SK-N-SH (cell line): ENCODE measurements at regions not wholly inside any gene's neighbourhood (a gene's known extent, or its start where the extent isn't known, plus 50 kb on each side); places are given as distances from the start of the nearest gene placed in this dataset.

Experiments
- CTCF ChIA-PET: fragments of 300-600, 350-600 bp; formaldehyde crosslinking; extraction: SDS; loops from one replicate; lab custom pipeline; 2021; lab: Yijun Ruan, JAX
- POLR2A ChIA-PET: fragments of 350-600 bp; sonication (Branson Sonifier 250); formaldehyde crosslinking; extraction: SDS; loops from one replicate; lab custom pipeline; 2020; ENCODE audit warnings: antibody characterized with exemption, inconsistent platforms; lab: Yijun Ruan, JAX
- DNase-seq: peaks from one replicate; pipeline ENCODE4 v3.0.0; 2012
- H2AFZ ChIP-seq: fragments of 200-600 bp; sonication (generic); 2 replicates; pipeline ENCODE4 v1.8.1; 2016; ENCODE audit warnings: antibody characterized with exemption, mild to moderate bottlenecking, low read depth
- H3F3A ChIP-seq: fragments of 200-600 bp; sonication (generic); replicated peaks from 2 replicates; pipeline ENCODE3; 2016; ENCODE audit warnings: antibody characterized with exemption, mild to moderate bottlenecking; ENCODE audit not compliant: insufficient read depth
- H3K27ac ChIP-seq, 2 experiments: fragments of 200-500 bp in 1 of 2; fragments of 200-600 bp in 1 of 2; sonication (Bioruptor generic) in 1 of 2; sonication (generic), shearing (Covaris generic) in 1 of 2; 2 replicates each; pipeline versions ENCODE4 v1.5.1 to v1.6.1; 2014 to 2016; ENCODE audit warnings: low read depth in 2 of 2, inconsistent platforms in 1 of 2, low read length in 1 of 2, mild to moderate bottlenecking in 1 of 2, mixed read lengths in 1 of 2
- H3K27me3 ChIP-seq: fragments of 200-600 bp; sonication (generic), shearing (Covaris generic); 2 replicates; pipeline ENCODE4 v1.6.1; 2016; ENCODE audit warnings: mixed run types; ENCODE audit not compliant: insufficient read depth
- H3K36me3 ChIP-seq, 2 experiments: fragments of 200-500 bp in 1 of 2; fragments of 200-600 bp in 1 of 2; sonication (Bioruptor generic) in 1 of 2; sonication (generic) in 1 of 2; replicated peaks in 1 of 2; 2 replicates each; pipeline versions ENCODE3 to v1.5.1; 2014 to 2016; ENCODE audit warnings: low read length in 1 of 2, mild to moderate bottlenecking in 1 of 2; ENCODE audit not compliant: insufficient read depth in 2 of 2, control insufficient read depth in 1 of 2
- H3K4me1 ChIP-seq, 2 experiments: fragments of 200-500 bp in 1 of 2; fragments of 200-600 bp in 1 of 2; sonication (Bioruptor generic) in 1 of 2; sonication (generic), shearing (Covaris generic) in 1 of 2; 2 replicates each; pipeline versions ENCODE4 v1.5.1 to v1.6.1; 2014 to 2016; ENCODE audit warnings: low read depth in 1 of 2, low read length in 1 of 2, mixed run types in 1 of 2; ENCODE audit not compliant: insufficient read depth in 2 of 2, control insufficient read depth in 1 of 2
- H3K4me2 ChIP-seq: fragments of 200-600 bp; sonication (generic), shearing (Covaris generic); 2 replicates; pipeline ENCODE4 v1.6.1; 2017; ENCODE audit warnings: mixed run types
- H3K4me3 ChIP-seq, 2 experiments: fragments of 200-500 bp in 1 of 2; fragments of 200-600 bp in 1 of 2; sonication (Bioruptor generic) in 1 of 2; sonication (generic), shearing (Covaris generic) in 1 of 2; 2 replicates each; pipeline versions ENCODE4 v1.5.1 to v1.8.1; 2014 to 2016; ENCODE audit warnings: low read depth in 2 of 2, inconsistent platforms in 1 of 2, low read length in 1 of 2, mild to moderate bottlenecking in 1 of 2, mixed read lengths in 1 of 2, moderate library complexity in 1 of 2
- H3K79me2 ChIP-seq: fragments of 200-600 bp; sonication (generic); 2 replicates; pipeline ENCODE4 v1.8.1; 2017; ENCODE audit warnings: mild to moderate bottlenecking; ENCODE audit not compliant: insufficient read depth
- H3K9ac ChIP-seq: fragments of 200-600 bp; sonication (generic); 2 replicates; pipeline ENCODE4 v1.6.1; 2017; ENCODE audit warnings: mixed run types
- H3K9me2 ChIP-seq: fragments of 200-600 bp; sonication (generic); 2 replicates; pipeline ENCODE4 v1.6.1; 2017; ENCODE audit warnings: mixed run types
- H3K9me3 ChIP-seq: fragments of 200-600 bp; sonication (generic); 2 replicates; pipeline ENCODE4 v1.6.1; 2017; ENCODE audit warnings: mixed run types, mild to moderate bottlenecking, moderate library complexity
- H4K20me1 ChIP-seq: fragments of 200-600 bp; sonication (generic); 2 replicates; pipeline ENCODE4 v1.6.1; 2017; ENCODE audit warnings: mild to moderate bottlenecking, mixed run types; ENCODE audit not compliant: insufficient read depth
- EP300 ChIP-seq, 2 experiments: IDR thresholded peaks; 2 replicates each; pipeline versions ENCODE4 v1.4.0 to v1.6.1; 2012; ENCODE audit warnings: borderline replicate concordance in 1 of 2, low read depth in 1 of 2, low read length in 1 of 2
- FOSL2 ChIP-seq: IDR thresholded peaks from 2 replicates; pipeline ENCODE4 v1.4.0; 2012; ENCODE audit warnings: low read depth, mild to moderate bottlenecking, moderate library complexity, borderline replicate concordance
- FOXJ3 ChIP-seq: sonication (generic); formaldehyde crosslinking; IDR thresholded peaks from 2 replicates; pipeline ENCODE4 v1.5.1; 2020; ENCODE audit warnings: mild to moderate bottlenecking, missing genetic modification reagents
- FOXM1 ChIP-seq: IDR thresholded peaks from 2 replicates; pipeline ENCODE4 v1.4.0; 2012; ENCODE audit warnings: low read depth, mild to moderate bottlenecking
- GATA2 ChIP-seq: sonication (generic); formaldehyde crosslinking; IDR thresholded peaks from 2 replicates; pipeline ENCODE4 v1.5.0; 2020; ENCODE audit warnings: mild to moderate bottlenecking, missing genetic modification reagents
- JUND ChIP-seq: IDR thresholded peaks from 2 replicates; pipeline ENCODE4 v1.4.0; 2012
- MEF2A ChIP-seq: IDR thresholded peaks from 2 replicates; pipeline ENCODE4 v1.4.0; 2012; ENCODE audit warnings: low read depth, borderline replicate concordance
- MXI1 ChIP-seq: IDR thresholded peaks from 2 replicates; pipeline ENCODE4 v1.6.1; 2012; ENCODE audit warnings: mild to moderate bottlenecking, low read depth, low read length, improper control_type of control experiment
- NFIC ChIP-seq: IDR thresholded peaks from 2 replicates; pipeline ENCODE4 v1.4.0; 2012; ENCODE audit warnings: borderline replicate concordance
- NRF1 ChIP-seq: IDR thresholded peaks from 2 replicates; pipeline ENCODE4 v1.6.1; 2012; ENCODE audit warnings: low read depth, mild to moderate bottlenecking, low read length
- RXRA ChIP-seq: IDR thresholded peaks from 2 replicates; pipeline ENCODE4 v1.4.0; 2012; ENCODE audit warnings: low read depth, mild to moderate bottlenecking, borderline replicate concordance
- SIN3A ChIP-seq: IDR thresholded peaks from 2 replicates; pipeline ENCODE4 v1.6.1; 2012; ENCODE audit warnings: low read depth, mild to moderate bottlenecking, low read length, moderate library complexity, borderline replicate concordance
- TAF1 ChIP-seq: IDR thresholded peaks from 2 replicates; pipeline ENCODE4 v1.6.1; 2012; ENCODE audit warnings: low read depth, mild to moderate bottlenecking, low read length, moderate library complexity, borderline replicate concordance
- TCF12 ChIP-seq: IDR thresholded peaks from 2 replicates; pipeline ENCODE4 v1.4.0; 2012
- USF1 ChIP-seq: IDR thresholded peaks from 2 replicates; pipeline ENCODE4 v1.4.0; 2012; ENCODE audit warnings: low read depth, borderline replicate concordance
- USF2 ChIP-seq: fragments of 150-350 bp; IDR thresholded peaks from 2 replicates; pipeline ENCODE4 v1.6.1; 2017; ENCODE audit warnings: antibody characterized with exemption, low read length, low read depth, borderline replicate concordance
- YY1 ChIP-seq: IDR thresholded peaks from 2 replicates; pipeline ENCODE4 v1.4.0; 2012; ENCODE audit warnings: low read depth, mild to moderate bottlenecking
- WGBS: methylation state at CpG from one replicate; pipeline ENCODE4 v1.1.6; 2017; ENCODE audit warnings: low lambda C conversion rate; 5-methylcytosine and 5-hydroxymethylcytosine counted together
- TF ChIP-seq, protein P1 (sequence below): IDR thresholded peaks from 2 replicates; pipeline ENCODE4 v1.4.0; 2012; ENCODE audit warnings: low read depth
- TF ChIP-seq, protein P2 (sequence below): fragments of 150-350 bp; IDR thresholded peaks from 2 replicates; pipeline ENCODE4 v1.6.1; 2016; ENCODE audit warnings: mild to moderate bottlenecking, low read depth, low read length
- TF ChIP-seq, protein P3 (sequence below): IDR thresholded peaks from 2 replicates; pipeline ENCODE4 v1.6.1; 2012; ENCODE audit warnings: mild to moderate bottlenecking, low read depth, low read length, moderate library complexity

DNA sequence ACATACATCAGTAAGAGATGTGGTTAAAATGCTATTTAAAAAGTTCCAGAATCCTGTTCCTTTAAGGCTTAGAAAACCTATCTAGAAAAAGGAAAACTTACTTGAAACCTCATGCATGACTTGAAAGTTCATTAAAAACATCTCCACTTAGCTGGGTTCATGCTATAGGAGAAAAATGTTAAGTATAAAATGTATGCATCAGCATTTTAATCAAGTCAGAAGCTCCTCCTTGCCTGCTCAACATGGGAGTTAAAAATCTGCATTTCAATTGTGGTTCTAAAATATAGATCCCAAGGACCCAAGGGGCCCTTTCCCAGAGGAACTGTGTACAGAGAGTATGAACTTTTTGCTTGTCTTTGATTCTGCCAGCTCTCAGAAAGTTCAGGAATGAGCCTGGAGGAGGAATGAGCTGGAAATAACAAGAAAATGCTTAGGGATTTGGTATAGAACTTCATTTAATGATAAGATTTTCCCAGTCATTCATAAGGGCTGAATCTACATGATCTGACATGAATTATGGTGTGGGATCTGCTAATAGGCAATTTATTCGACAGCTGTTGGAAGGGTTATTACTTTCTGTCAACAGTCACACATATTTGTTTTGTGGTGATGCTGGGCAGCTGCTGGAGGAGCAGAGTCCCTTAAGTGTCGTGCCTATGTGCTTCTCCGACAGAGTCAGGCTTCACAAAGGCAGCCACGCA is 85.6 kb upstream of the MTPN start:
- Histone ChIP-seq H3K4me3 (no peak overlapping the region), H3K4me2 (no peak overlapping the region), H3F3A (no peaks in the 10 kb centered on the region), H3K4me1 (peaks cover 2 to 4% of the 10 kb centered on the region in 2 experiments; a peak in 2 of 4 replicates), H3K9ac (no peak overlapping the region), H3K36me3 (no peaks in the 10 kb centered on the region)
- WGBS: 32% methylated on average over 4 of the region's 4 CpGs
- DNase-seq: no peak
- TF ChIP-seq, protein P1, sequence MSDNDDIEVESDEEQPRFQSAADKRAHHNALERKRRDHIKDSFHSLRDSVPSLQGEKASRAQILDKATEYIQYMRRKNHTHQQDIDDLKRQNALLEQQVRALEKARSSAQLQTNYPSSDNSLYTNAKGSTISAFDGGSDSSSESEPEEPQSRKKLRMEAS: no peak
- TF ChIP-seq TAF1 (no peak), GATA2 (CRISPR knock-in tag) (no peak), JUND (no peak), USF2 (no peak), MXI1 (no peak), TCF12 (no peak), USF1 (no peak), NRF1 (no peak), FOXM1 (no peak), FOSL2 (no peak), EP300 (IDR thresholded peaks at IDR 0.05; ENCODE audit: borderline replicate concordance in 1 of 2, low read depth in 1 of 2, low read length in 1 of 2) (no peak), FOXJ3 (CRISPR knock-in tag) (no peak), SIN3A (no peak), YY1 (no peak), NFIC (no peak), MEF2A (no peak), RXRA (no peak)
- TF ChIP-seq, protein P2, sequence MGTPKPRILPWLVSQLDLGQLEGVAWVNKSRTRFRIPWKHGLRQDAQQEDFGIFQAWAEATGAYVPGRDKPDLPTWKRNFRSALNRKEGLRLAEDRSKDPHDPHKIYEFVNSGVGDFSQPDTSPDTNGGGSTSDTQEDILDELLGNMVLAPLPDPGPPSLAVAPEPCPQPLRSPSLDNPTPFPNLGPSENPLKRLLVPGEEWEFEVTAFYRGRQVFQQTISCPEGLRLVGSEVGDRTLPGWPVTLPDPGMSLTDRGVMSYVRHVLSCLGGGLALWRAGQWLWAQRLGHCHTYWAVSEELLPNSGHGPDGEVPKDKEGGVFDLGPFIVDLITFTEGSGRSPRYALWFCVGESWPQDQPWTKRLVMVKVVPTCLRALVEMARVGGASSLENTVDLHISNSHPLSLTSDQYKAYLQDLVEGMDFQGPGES: no peak
- TF ChIP-seq, protein P3, sequence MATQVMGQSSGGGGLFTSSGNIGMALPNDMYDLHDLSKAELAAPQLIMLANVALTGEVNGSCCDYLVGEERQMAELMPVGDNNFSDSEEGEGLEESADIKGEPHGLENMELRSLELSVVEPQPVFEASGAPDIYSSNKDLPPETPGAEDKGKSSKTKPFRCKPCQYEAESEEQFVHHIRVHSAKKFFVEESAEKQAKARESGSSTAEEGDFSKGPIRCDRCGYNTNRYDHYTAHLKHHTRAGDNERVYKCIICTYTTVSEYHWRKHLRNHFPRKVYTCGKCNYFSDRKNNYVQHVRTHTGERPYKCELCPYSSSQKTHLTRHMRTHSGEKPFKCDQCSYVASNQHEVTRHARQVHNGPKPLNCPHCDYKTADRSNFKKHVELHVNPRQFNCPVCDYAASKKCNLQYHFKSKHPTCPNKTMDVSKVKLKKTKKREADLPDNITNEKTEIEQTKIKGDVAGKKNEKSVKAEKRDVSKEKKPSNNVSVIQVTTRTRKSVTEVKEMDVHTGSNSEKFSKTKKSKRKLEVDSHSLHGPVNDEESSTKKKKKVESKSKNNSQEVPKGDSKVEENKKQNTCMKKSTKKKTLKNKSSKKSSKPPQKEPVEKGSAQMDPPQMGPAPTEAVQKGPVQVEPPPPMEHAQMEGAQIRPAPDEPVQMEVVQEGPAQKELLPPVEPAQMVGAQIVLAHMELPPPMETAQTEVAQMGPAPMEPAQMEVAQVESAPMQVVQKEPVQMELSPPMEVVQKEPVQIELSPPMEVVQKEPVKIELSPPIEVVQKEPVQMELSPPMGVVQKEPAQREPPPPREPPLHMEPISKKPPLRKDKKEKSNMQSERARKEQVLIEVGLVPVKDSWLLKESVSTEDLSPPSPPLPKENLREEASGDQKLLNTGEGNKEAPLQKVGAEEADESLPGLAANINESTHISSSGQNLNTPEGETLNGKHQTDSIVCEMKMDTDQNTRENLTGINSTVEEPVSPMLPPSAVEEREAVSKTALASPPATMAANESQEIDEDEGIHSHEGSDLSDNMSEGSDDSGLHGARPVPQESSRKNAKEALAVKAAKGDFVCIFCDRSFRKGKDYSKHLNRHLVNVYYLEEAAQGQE: no peak
- TF ChIP-seq, all 33 proteins: peak for 0
- no peaks in the 10 kb centered on the region for H3K9me3 ChIP-seq
- no peaks in the 10 kb centered on the region for H3K79me2 ChIP-seq
- no peak overlapping the region for H2AFZ ChIP-seq
- ChIA-PET CTCF (interaction anchor here (1.2 to 2.1 kb wide), 5 partner anchors 8 to 262 kb away, joined by 3 to 5 read pairs (median 4); no protein-coding TSS in a partner anchor), POLR2A (no interaction called here)
- H3K27ac ChIP-seq: no peak overlapping the region
- H4K20me1 ChIP-seq: no peaks in the 10 kb centered on the region
- no peaks in the 10 kb centered on the region for H3K9me2 ChIP-seq
- H3K27me3 ChIP-seq: no peaks in the 10 kb centered on the region
